ENCODE measurements at regions not wholly inside any gene's neighbourhood (a gene's known extent, or its start where the extent isn't known, plus 50 kb on each side); places are given as distances from the start of the nearest gene placed in this dataset.
"Not testable (repeated sequence)": the region's sequence is repeated elsewhere in the genome, so short reads cannot be mapped to it uniquely, and the experiment has no call there.

DNA sequence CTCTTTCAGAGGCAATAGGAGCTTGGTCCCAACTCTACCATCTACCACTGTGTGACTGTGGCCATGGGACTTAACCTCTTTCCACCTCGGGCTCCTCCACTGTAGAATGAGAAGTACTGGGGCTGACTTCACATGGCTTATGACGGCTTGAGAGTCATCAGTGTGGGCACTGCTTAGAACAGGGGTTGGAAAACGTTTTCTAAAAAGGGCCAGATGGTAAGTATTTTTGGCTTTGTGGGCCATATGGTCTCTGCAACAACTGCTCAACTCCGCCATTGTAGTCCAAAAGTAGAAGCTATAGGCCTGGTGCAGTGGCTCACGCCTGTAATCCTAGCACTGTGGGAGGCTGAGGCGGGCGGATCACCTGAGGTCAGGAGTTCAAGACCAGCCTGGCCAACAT, 69.2 kb upstream of the LTA4H start:
- Histone ChIP-seq H3K27me3 (no peaks in the 10 kb centered on the region), H3K9me3 (replicated peaks in 1 of 3) (no peaks in the 10 kb centered on the region), H3K4me1 (replicated peaks in 1 of 2) (peaks cover 0 to 3% of the 10 kb centered on the region in 2 donors), H3K4me3 (no peak overlapping the region), H3K27ac (no peak overlapping the region), H3K36me3 (replicated peaks in 1 of 2) (no peaks in the 10 kb centered on the region)
- WGBS, 4 donors, result 88 to 93% (median 90%) methylated on average over 7 of the region's 7 CpGs
- intact Hi-C loops (cut with DNase I), result no loop called here
- TF ChIP-seq, protein P1, sequence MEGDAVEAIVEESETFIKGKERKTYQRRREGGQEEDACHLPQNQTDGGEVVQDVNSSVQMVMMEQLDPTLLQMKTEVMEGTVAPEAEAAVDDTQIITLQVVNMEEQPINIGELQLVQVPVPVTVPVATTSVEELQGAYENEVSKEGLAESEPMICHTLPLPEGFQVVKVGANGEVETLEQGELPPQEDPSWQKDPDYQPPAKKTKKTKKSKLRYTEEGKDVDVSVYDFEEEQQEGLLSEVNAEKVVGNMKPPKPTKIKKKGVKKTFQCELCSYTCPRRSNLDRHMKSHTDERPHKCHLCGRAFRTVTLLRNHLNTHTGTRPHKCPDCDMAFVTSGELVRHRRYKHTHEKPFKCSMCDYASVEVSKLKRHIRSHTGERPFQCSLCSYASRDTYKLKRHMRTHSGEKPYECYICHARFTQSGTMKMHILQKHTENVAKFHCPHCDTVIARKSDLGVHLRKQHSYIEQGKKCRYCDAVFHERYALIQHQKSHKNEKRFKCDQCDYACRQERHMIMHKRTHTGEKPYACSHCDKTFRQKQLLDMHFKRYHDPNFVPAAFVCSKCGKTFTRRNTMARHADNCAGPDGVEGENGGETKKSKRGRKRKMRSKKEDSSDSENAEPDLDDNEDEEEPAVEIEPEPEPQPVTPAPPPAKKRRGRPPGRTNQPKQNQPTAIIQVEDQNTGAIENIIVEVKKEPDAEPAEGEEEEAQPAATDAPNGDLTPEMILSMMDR (IDR thresholded peaks at IDR 0.05), result no peak
- no peak for DNase-seq

DNA sequence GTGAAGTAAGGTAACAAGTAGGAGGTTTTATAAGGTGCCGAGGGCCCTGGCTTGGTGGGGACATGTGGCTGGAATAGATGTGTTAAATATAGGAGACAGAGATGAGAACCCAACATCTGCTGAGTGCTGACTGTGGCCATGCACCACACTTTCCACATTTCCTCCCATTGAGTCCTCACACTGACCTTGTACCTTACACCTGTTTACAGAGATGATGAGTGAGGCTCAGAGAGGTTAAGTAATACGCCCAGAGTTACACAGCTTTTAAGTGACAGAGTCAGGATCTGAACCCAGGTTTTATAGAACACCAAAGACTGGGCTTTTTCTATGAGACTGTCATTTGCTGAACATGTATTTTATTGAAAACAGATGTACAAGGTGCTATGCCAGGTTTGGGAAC, 70.8 kb upstream of the LTA4H start:
- no peaks in the 10 kb centered on the region for H3K9me3 ChIP-seq (replicated peaks in 1 of 3)
- WGBS, 4 donors, result 85 to 97% (median 90%) methylated on average over 2 of the region's 2 CpGs
- intact Hi-C loops (cut with DNase I), result no loop called here

GRCh38 chr12:96107236-96107635, 71.8 kb upstream of the LTA4H start:
- 73 to 87% (median 79%) methylated on average over 5 of the region's 5 CpGs for WGBS, 4 donors

More for the DNA sequence above, 70.8 kb upstream of the LTA4H start:
- no peak overlapping the region for H3K4me3 ChIP-seq
- TF ChIP-seq, protein P1 (IDR thresholded peaks at IDR 0.05), result no peak
- no peak for TF ChIP-seq POLR2A (IDR thresholded peaks at IDR 0.05)
- H3K27me3 ChIP-seq, result no peaks in the 10 kb centered on the region
- H3K36me3 ChIP-seq (replicated peaks in 1 of 2), result no peaks in the 10 kb centered on the region
- no peak for DNase-seq
- peaks cover 0 to 3% of the 10 kb centered on the region in 2 donors for H3K4me1 ChIP-seq (replicated peaks in 1 of 2)
- no peak overlapping the region for H3K27ac ChIP-seq

DNA sequence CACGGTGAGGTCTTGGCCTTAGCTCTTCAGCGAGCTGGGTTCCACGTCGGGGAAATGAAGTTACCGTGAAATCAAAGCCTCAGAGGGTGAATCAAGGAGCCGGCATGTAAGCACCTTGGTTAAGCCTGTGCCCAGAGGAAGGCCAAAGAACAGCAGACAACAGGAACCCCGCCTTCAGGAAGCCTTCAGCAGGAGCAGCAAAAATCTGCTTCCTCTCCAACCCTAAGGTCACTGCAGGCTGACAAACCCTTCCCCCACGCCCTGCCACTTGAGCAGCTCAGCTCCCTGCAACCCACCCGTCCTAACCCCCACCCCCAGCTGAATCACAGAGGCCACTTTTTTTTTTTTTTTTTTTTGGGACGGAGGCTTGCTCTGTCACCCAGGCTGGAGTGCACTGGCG, 72.9 kb upstream of the LTA4H start:
- peak; percentile 35 to 67 (median 42) for DNase-seq
- TF ChIP-seq, protein P1 (IDR thresholded peaks at IDR 0.05), result no peak
- TF ChIP-seq POLR2A (IDR thresholded peaks at IDR 0.05), result no peak
- H3K9me3 ChIP-seq (replicated peaks in 1 of 3), result no peaks in the 10 kb centered on the region
- H3K4me3 ChIP-seq, result no peak overlapping the region
- no peaks in the 10 kb centered on the region for H3K27me3 ChIP-seq
- H3K27ac ChIP-seq, result peak overlapping the region in 3 of 5 donors; percentile 41 to 73 (median 47)
- intact Hi-C loops (cut with DNase I), result no loop called here
- WGBS, 4 donors, result 51 to 64% (median 57%) methylated on average over 10 to 11 of the region's 11 CpGs
- no peaks in the 10 kb centered on the region for H3K36me3 ChIP-seq (replicated peaks in 1 of 2)
- H3K4me1 ChIP-seq (replicated peaks in 1 of 2), result peaks cover 0 to 3% of the 10 kb centered on the region in 2 donors

More at GRCh38 chr12:96107236-96107635, 71.8 kb upstream of the LTA4H start:
- H3K27me3 ChIP-seq, result no peaks in the 10 kb centered on the region
- no peaks in the 10 kb centered on the region for H3K9me3 ChIP-seq (replicated peaks in 1 of 3)
- peak overlapping the region in 2 of 5 donors; percentile 41 to 73 for H3K27ac ChIP-seq
- intact Hi-C loops (cut with DNase I), result no loop called here
- TF ChIP-seq, protein P1 (IDR thresholded peaks at IDR 0.05), result no peak
- TF ChIP-seq POLR2A (IDR thresholded peaks at IDR 0.05), result no peak
- no peak overlapping the region for H3K4me3 ChIP-seq
- peaks cover 0 to 3% of the 10 kb centered on the region in 2 donors for H3K4me1 ChIP-seq (replicated peaks in 1 of 2)
- DNase-seq, result peak in 3 of 7 donors; percentile 11 to 59 (median 38)
- no peaks in the 10 kb centered on the region for H3K36me3 ChIP-seq (replicated peaks in 1 of 2)

DNA sequence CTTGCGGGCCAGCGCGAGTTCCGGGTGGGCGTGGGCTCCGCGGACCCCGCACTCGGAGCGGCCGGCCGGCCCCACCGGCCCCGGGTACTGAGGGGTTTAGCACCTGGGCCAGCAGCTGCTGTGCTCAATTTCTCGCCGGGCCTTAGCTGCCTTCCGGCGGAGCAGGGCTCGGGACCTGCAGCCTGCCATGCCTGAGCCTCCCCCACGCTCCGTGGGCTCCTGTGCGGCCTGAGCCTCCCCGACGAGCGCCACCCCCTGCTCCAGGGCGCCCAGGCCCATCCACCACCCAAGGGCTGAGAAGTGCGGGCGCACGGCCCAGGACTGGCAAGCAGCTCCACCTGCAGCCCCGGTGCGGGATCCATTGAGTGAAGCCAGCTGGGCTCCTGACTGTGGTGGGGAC, 73.6 kb upstream of the LTA4H start:
- H3K9me3 ChIP-seq (replicated peaks in 1 of 3); H3K4me3 ChIP-seq; intact Hi-C loops (cut with DNase I); H3K27me3 ChIP-seq; H3K36me3 ChIP-seq (replicated peaks in 1 of 2); H3K4me1 ChIP-seq (replicated peaks in 1 of 2); DNase-seq: not testable (repeated sequence)
- peak overlapping the region in 1 of 5 donors; percentile 55 for H3K27ac ChIP-seq
- WGBS, 4 donors, result 94 to 97% (median 95%) methylated on average over 6 to 31 of the region's 31 CpGs

Measured in adrenal gland (tissue), 9 donors.